Adrenal gland (tissue), 9 donors: ENCODE measurements at regions not wholly inside any gene's neighbourhood (a gene's known extent, or its start where the extent isn't known, plus 50 kb on each side); places are given as distances from the start of the nearest gene placed in this dataset.

ENCODE experiments used
- DNase-seq, 7 donors: peaks; one replicate each; pipeline ENCODE4 v3.0.0-alpha.2; 2019 to 2020
- H3K27ac ChIP-seq, 5 donors: fragments of 200-600 bp; sonication (generic) in 4 of 5; 1 replicate in 3 of 5; 2 replicates in 2 of 5; pipeline versions ENCODE4 v1.5.1 to v1.8.0; 2016 to 2020; ENCODE audit warnings: mild to moderate bottlenecking in 1 of 5
- H3K27me3 ChIP-seq: fragments of 200-600 bp; 2 replicates; pipeline ENCODE4 v1.8.0; 2021
- H3K36me3 ChIP-seq, 2 donors: fragments of 200-600 bp; replicated peaks in 1 of 2; 1 replicate in 1 of 2; 2 replicates in 1 of 2; pipeline versions ENCODE4 v1.5.1 to v1.8.0; 2018 to 2022
- H3K4me1 ChIP-seq, 2 donors: fragments of 200-600 bp; replicated peaks in 1 of 2; 1 replicate in 1 of 2; 2 replicates in 1 of 2; pipeline versions ENCODE4 v1.5.1 to v1.8.0; 2018 to 2021
- H3K4me3 ChIP-seq, 4 donors: fragments of 200-600 bp; sonication (generic) in 3 of 4; one replicate each; pipeline ENCODE4 v1.5.1; 2016 to 2018
- H3K9me3 ChIP-seq, 3 donors: fragments of 200-600 bp; sonication (generic) in 1 of 3; replicated peaks in 1 of 3; 1 replicate in 2 of 3; 2 replicates in 1 of 3; pipeline versions ENCODE4 v1.5.1 to v1.8.0; 2016 to 2021
- POLR2A ChIP-seq, 2 donors: fragments of 450-650 bp; IDR thresholded peaks; one replicate each; pipeline ENCODE4 v1.6.1; 2017; ENCODE audit warnings: antibody characterized with exemption in 2 of 2, mild to moderate bottlenecking in 2 of 2, moderate library complexity in 1 of 2
- WGBS, 4 donors: extraction: QIAGEN DNeasy Blood & Tissue Kit in 2 of 4; methylation state at CpG; one replicate each; pipeline versions ENCODE4 v1.1.5 to v1.1.7; 2013 to 2017; 5-methylcytosine and 5-hydroxymethylcytosine counted together
- intact Hi-C, 2 donors: fragments of 100-400 bp; cut with DNase I; formaldehyde crosslinking; loops; one replicate each; pipeline versions ENCODE4 v1.14.1 to v1.15.0; 2022 to 2023
- TF ChIP-seq, protein P1 (sequence below), 6 experiments: fragments of 450-650 bp in 4 of 6; fragments of 200-600 bp in 2 of 6; sonication (generic) in 1 of 6; IDR thresholded peaks; 1 replicate in 5 of 6; 2 replicates in 1 of 6; pipeline versions ENCODE4 v1.5.1 to v1.8.0; 2016 to 2021; ENCODE audit warnings: antibody characterized with exemption in 6 of 6, mild to moderate bottlenecking in 2 of 6, moderate library complexity in 1 of 6
- donor health status: healthy with polysubstance abuse.
- donor health status: Bipolar disorder and iron deficiency.
- donor health status: DM: yes; HTN: yes; CAD: no.
- donor health status: DM: no; HTN: no; CAD: no.
- donor health status: DM: no; HTN: no; CAD: no.

DNA sequence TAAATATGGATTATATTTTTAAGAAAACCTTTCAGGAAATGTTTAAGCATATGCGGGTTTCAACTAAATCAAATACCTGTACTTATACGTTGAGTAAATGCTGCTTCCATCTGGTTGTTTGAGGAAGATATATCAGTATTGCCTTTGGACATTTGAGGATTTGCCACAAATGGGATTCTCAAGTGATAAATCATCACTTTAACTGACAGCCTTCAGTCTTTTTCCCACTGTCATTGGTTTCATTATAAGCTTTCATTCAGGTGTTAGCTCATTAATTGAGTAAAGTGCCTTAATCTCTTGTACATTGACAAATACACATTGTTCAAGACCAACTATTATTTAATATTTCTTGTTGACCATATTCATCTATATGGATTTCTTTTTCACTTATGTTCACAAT is 217.2 kb downstream of the EDEM1 start:
- H3K27ac ChIP-seq = no peak overlapping the region
- 80 to 90% (median 87%) methylated on average over 2 of the region's 2 CpGs for WGBS, 4 donors

DNA sequence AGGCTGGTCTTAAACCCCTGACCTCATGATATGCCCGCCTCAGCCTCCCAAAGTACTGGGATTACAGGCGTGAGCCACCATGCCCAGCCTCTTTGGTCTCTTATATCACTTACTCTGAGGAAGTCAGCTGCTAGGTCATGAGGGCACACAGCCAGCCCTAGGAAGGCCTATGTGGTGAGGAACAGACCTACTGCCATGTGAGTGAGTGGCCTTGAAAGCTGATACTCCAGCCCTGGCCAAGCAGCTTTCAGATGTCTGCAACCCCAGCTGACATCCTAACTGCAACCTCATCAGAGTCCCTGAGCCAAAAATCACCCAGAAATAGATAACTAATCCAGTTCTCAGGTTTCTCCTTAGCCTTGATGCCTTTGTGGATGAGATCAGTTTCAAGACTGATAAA is 224.3 kb downstream of the EDEM1 start:
- DNase-seq = peak in 1 of 7 donors; percentile 5
- Histone ChIP-seq H3K4me1 (no peaks in the 10 kb centered on the region), H3K9me3 (no peaks in the 10 kb centered on the region), H3K27me3 (no peaks in the 10 kb centered on the region), H3K36me3 (no peaks in the 10 kb centered on the region), H3K27ac (no peak overlapping the region), H3K4me3 (no peak overlapping the region)
- intact Hi-C loops = no loop called here
- TF ChIP-seq POLR2A (IDR thresholded peaks at IDR 0.05) = no peak
- TF ChIP-seq, protein P1, sequence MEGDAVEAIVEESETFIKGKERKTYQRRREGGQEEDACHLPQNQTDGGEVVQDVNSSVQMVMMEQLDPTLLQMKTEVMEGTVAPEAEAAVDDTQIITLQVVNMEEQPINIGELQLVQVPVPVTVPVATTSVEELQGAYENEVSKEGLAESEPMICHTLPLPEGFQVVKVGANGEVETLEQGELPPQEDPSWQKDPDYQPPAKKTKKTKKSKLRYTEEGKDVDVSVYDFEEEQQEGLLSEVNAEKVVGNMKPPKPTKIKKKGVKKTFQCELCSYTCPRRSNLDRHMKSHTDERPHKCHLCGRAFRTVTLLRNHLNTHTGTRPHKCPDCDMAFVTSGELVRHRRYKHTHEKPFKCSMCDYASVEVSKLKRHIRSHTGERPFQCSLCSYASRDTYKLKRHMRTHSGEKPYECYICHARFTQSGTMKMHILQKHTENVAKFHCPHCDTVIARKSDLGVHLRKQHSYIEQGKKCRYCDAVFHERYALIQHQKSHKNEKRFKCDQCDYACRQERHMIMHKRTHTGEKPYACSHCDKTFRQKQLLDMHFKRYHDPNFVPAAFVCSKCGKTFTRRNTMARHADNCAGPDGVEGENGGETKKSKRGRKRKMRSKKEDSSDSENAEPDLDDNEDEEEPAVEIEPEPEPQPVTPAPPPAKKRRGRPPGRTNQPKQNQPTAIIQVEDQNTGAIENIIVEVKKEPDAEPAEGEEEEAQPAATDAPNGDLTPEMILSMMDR (IDR thresholded peaks at IDR 0.05) = no peak
- WGBS, 4 donors = 83 to 95% (median 92%) methylated on average over 2 of the region's 2 CpGs

More for the DNA sequence above, 217.2 kb downstream of the EDEM1 start:
- no peaks in the 10 kb centered on the region for H3K9me3 ChIP-seq
- intact Hi-C loops = no loop called here
- no peaks in the 10 kb centered on the region for H3K4me1 ChIP-seq
- no peaks in the 10 kb centered on the region for H3K36me3 ChIP-seq
- no peak for DNase-seq
- no peak for TF ChIP-seq POLR2A (IDR thresholded peaks at IDR 0.05)
- no peaks in the 10 kb centered on the region for H3K27me3 ChIP-seq
- H3K4me3 ChIP-seq = no peak overlapping the region

DNA sequence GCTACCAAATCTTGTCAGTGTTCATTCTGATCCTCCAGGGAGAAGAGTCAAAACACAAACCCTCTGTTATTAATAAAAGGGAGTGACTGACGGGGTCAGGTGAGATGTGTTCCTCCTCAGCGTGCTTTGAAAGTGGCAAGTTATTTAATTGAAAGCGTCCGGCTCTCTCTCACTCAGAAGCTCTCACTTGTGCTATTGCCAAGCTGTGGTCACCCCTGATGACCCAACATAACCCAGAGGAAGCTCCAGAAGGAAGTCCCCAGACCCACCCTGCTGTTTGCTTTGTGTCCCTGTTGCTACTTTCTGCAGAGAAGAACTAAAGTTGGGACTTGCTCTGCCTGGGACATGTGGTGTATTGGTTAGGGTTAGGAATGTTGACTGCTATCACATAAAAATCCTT is 235.6 kb downstream of the EDEM1 start:
- DNase-seq = peak in 1 of 7 donors; percentile 11
- Histone ChIP-seq H3K9me3 (no peaks in the 10 kb centered on the region), H3K4me3 (no peak overlapping the region), H3K27me3 (no peaks in the 10 kb centered on the region), H3K27ac (no peak overlapping the region), H3K4me1 (no peaks in the 10 kb centered on the region), H3K36me3 (no peaks in the 10 kb centered on the region)
- no peak for TF ChIP-seq POLR2A (IDR thresholded peaks at IDR 0.05)
- TF ChIP-seq, protein P1 (IDR thresholded peaks at IDR 0.05) = no peak
- WGBS, 4 donors = 31 to 57% (median 40%) methylated on average over 4 of the region's 4 CpGs
- intact Hi-C loops = no loop called here

DNA sequence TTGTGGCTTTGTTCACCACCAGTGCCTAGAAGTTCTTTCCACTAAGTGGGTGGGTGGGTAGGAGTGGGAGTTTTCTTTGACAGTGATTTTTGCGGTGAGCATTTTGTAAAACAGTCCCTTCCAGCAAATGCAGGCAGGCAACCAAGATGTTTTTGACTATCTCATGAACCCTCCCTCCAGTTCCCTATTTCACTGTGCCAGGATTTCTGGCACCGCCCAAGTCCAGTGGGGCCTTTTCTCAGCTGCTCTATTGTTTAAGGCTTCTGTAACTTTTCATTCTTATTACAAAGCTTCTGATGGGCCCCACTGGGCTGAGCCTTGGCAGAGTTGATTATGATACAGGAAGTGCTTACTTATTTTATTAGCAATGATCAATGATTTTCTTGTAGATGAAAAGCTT is 236.0 kb downstream of the EDEM1 start:
- no peak for TF ChIP-seq POLR2A (IDR thresholded peaks at IDR 0.05)
- WGBS, 4 donors = 61 to 78% (median 76%) methylated on average over 2 of the region's 2 CpGs
- Histone ChIP-seq H3K4me1 (no peaks in the 10 kb centered on the region), H3K27me3 (no peaks in the 10 kb centered on the region), H3K36me3 (no peaks in the 10 kb centered on the region), H3K9me3 (no peaks in the 10 kb centered on the region), H3K27ac (no peak overlapping the region), H3K4me3 (no peak overlapping the region)
- intact Hi-C loops = no loop called here
- no peak for DNase-seq

DNA sequence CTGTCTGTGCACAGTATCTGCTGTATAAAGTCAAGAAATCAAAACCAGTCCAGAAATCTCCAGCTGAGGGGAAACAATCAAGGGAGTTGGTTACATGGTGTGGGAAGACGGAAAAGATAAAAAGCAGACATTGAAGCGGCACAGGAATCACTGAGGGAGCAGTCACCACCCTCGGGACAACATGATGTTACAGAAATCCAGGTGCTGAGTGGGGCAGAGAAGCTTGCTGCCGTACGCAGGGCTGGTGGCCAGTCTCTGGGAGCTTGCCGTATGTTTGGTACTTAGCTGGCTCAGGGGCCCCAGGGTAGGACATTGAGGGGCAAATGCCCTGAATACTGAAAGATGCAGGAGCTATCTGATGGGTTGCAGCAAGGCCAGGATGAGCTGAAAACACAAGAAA is 237.9 kb downstream of the EDEM1 start:
- Histone ChIP-seq H3K4me1 (peaks cover 0 to 3% of the 10 kb centered on the region in 2 donors), H3K27ac (no peak overlapping the region), H3K36me3 (no peaks in the 10 kb centered on the region), H3K4me3 (no peak overlapping the region), H3K27me3 (no peaks in the 10 kb centered on the region), H3K9me3 (no peaks in the 10 kb centered on the region)
- DNase-seq = no peak
- TF ChIP-seq POLR2A (IDR thresholded peaks at IDR 0.05) = no peak
- TF ChIP-seq, protein P1 (IDR thresholded peaks at IDR 0.05) = no peak
- WGBS, 4 donors = 89 to 97% (median 92%) methylated on average over 4 to 6 of the region's 6 CpGs
- intact Hi-C loops = no loop called here
